Left renal cortex interstitium (tissue), 4 donors: ENCODE measurements at regions not wholly inside any gene's neighbourhood (a gene's known extent, or its start where the extent isn't known, plus 50 kb on each side); places are given as distances from the start of the nearest gene placed in this dataset.

Source experiments
- DNase-seq, 4 donors: peaks; one replicate each; pipeline ENCODE4 v3.0.0-alpha.2; 2013; ENCODE audit warnings: low read depth in 4 of 4, low spot score in 2 of 4, missing footprints in 1 of 4

DNA sequence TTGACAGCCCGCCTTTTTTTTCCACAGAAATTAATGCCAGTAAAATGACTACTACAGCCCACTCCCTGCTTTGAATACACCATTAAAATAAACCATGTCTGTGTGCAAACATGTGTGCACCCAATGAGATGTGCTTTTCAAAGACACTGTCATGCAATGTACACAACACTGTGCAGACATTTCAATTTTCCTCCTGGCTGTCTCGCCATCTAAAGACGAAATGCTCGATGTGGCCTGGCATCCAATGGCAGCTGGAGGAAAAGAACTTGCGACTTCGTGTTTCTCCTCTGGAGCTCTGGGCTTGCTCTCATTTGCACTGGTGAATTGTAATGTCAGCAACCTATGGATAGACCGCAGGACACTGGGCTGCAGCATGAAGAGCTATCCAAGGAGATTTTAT is 147.0 kb upstream of the NAV2 start:
- no peak for DNase-seq

DNA sequence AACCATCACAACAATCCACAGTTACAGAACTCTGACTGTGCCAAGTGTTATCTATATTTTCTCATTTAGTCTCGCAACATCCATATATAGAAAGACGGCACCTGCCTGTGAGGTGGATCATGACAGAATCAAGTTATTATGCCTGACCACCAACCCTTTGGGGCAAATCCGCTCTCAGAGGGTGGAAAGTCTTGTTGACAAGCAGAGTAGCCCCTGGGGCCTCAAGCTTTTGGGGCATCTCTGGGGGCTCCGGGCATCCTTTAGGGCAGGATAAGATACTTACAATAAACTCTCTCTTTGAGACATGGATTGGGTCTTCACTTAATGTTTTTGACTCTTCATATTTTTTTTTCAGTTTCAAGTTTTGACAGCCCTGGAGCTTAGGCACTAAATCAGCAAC is 150.5 kb upstream of the NAV2 start:
- DNase-seq = no peak

DNA sequence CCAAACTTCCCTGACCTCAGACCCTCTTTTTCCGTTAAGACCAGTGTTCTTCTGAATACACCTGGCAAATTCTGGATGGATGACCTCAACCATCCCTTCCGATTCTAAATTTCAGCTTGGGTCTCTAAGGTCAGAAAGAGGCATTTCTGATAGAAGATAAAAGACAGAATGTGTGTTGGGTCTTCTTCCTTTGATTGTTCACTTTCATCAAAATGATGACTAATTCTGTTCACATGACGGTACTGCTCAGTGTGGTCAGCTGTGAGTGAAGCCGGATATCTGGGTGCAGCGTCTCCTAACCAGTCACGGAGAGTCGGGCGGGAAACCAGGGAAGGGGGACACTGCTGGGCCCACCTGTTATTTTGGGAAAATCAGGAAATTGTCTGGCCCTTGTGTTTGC is 151.6 kb upstream of the NAV2 start:
- DNase-seq = no peak

DNA sequence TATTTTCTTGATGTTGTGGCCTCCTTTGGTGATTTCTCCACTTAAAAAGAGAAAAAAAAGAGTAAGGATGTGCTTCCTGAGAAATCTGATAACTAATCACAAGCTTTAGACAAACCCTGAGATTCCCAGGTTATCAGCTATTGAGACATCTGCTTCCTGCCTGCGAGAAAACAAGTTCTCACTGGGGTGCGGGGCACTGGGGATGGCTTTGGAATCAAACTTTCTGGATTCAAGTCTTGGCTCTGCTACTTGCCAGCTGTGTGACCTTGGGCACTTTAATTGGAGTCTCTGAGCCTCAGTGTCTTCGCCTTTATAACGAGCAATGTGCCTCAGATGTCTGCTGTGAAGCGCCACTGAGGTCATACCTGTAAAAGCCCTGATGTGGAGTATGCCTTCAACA is 152.5 kb upstream of the NAV2 start:
- no peak for DNase-seq

DNA sequence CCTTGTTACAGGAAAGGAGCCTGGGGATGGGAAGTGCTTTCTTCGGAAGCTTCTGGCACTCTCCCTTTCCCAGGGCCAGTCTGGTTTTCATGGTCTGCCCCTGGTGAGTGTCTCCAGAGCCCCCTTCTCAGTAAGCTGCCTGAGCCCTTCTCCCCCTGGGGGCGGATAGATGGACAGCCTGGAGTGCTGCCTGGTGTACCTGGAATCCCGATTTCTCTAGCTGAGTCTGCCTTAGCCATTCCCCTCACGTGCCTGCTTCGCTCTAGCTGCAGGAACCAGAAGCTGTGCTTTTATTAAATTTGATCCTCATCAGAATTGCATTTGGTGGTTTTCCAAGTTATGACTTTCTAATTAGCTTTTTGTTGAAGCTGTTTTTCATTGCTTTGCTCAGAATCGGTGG is 152.9 kb upstream of the NAV2 start:
- no peak for DNase-seq

DNA sequence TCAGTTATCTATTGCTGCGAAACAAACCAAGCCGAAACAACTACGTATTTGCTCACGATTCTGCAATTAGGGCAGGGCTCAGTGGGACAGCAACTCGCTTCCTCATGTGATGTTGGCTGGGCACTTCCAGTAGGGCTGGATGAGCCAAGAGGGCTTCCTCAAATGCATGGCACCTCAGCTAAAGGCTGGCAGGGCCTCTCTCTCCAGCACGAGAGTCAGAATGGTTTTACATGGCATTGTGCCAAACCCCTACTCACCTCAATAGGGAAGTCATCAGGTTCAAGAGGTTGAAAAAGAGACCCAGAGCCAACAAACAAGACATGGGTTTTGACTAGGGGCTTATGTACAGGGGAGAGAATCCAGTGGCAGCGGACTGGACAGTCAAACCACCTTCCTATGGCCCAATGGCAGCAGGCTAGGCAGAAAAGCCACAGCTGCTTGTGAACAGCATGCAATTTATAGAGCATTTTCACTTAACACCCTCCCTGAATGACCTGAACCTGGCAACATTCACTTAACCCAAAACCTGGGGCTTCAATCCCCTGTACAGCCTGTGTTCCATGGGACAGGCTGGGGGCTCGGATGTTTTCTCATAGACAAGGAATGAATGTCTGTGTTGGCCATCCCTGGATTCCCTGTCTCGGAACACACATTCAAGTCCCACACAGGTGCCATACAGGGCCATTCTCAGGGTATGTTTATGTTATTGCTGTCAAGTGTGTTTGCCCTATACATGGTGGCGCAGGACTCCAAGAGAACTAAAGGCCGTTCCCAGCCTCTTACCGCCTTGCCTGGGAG is 154.2 kb upstream of the NAV2 start:
- DNase-seq = no peak

DNA sequence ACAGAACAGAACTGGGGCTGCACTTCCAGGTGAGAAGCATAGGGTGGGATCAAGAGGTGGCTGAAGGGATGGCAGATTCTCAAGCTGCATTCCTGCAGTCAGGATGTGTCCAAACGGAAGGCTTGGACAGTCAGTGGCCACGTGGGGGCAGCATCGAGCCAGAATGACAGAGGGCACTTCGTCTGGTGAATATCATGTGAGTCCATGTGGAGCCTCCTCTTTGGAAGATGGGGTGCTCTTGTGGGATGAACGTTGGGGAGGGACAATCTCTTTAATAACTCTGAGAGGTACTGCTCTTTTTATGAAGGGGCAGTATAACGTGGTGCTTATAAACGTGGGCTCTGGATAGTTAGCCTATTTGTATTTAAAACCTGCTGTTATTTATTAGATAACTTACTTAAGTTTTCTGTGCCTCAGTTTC is 154.9 kb upstream of the NAV2 start:
- DNase-seq = peak in 1 of 4 donors; percentile 39

DNA sequence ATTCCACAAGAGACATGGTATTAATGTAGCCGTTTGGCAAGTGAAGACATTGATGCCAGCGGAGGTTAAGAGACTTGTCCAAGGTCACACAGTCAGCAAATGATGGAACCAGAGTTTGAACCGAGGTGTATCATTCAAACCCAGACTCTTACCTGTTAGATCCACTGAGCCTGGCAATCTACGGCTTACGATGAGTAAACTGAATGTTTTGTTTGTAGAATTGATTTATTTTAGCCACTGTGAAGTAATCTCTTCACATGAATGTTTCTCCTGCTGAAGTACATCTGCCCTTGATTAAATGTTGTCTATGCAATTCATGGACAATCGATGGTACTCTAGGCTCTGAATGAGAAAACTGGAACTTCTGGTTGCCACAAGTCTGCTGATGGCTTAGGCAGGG is 155.5 kb upstream of the NAV2 start:
- DNase-seq = no peak

DNA sequence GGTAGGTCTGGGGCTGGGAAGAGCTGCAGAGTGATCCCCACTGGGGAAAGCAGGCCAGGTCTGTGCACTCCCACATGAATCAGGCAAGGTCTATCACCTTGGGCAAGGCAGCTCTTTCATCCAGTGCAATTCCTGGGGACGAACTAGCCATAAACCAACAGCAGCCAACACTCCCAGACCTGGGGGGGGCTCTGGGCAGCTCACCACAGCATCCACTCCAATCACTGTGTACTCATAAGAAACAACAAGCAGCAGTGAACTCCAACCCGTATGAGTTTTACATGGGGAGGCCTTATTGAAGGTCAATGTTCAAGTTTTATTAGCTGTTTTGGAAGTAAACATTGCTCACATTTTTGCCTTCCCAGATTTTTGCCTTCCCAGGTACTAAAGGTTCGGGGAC is 157.4 kb upstream of the NAV2 start:
- DNase-seq = no peak

DNA sequence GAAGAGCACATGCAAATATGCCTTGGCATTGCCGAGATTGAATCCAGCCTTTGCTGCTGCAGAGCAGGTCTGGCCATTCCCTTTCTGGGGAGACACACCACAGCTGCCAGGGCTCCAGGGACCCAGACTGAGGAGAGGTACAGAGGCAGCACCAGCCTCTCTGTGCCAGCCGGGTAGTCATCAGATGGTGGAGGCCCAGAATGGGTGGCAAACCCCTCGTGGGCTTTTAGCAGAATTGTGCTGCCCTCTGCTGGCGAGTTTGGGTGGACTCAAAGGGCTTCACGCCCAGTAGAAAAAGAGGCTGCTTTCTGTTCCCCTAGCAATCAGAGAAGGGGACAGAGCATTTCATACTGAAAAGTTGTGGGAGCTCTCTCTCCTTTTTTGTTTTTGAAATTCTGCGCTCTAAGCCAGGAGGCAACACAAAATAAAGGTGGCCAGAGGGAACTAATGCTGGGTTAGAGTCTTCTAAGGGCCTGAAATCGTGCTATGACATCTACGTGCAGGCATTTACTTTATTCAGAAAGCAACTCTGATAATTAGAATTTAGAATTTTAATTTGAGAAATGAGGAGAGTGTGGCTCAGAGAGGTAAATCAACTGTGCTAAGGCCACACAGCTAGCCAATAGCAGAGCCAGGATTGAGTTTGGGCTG is 158.8 kb upstream of the NAV2 start:
- peak in 3 of 4 donors; percentile 48 to 70 (median 55) for DNase-seq

DNA sequence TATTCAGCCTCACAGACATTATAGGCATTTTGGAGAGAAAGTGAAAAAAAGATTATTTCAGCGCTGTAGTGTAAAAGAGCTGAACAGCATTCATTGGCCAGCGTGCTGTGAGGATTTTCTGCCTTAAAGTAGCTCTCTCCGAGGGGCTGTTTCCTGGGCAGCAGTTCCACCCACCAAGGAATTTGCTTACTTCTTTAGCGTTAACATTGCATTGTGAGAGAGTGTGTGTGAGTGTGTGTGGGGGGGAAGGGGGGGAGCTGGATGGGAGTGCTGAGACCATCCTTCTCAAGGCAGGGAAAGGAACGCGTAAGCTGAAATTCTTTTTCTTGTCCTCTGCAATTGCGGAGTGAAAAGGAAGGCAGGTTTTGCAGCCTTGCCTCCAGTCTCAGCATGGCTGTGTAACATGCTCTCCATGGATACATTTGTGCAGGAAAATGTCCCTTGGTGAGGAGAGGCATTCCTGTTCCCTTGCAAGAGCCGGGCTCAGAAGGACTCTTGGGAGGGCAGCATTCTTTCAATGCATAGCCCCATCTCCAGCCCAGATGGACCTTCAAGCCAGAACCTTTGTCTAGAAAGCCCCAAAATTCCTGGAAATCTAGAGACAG is 159.9 kb upstream of the NAV2 start:
- no peak for DNase-seq

DNA sequence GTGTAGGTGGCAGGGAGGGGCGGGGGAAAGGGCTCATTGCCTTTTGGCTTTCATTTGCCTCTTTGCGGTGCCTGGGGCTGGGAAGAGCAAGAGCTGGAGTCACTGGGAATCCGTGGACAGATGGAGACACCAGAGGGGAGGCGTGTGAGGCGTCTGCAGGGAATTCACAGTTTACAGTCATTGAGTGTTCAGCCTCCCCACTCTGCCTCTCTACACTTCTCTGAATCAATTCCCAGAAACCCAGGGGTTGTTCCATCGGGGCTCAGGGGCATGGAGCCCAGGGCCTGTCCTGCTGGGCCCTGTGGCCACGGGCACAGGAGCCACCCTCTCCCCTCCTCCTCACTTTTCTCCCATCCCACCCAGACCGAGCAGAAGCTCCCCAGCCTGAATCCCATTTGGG is 160.5 kb upstream of the NAV2 start:
- no peak for DNase-seq

DNA sequence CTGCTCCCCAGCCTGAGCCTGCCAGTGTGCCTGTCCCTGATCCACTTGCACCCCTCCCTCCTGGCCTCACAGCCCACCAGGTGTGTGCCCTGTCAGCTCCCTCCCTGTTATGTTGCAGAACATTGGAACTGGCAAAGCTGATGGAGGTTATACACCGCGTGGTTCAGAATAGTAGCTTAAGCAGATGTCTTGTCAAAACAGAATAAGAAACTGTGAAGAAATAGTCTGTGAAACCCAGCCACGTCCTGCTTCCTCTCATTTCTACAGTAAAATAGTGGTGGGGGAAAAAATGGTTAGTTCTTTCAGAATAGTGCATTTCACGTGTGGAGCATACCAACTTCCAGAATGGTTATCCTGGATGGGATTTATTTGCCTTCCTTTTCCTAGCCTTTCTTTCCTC is 161.2 kb upstream of the NAV2 start:
- DNase-seq = no peak

DNA sequence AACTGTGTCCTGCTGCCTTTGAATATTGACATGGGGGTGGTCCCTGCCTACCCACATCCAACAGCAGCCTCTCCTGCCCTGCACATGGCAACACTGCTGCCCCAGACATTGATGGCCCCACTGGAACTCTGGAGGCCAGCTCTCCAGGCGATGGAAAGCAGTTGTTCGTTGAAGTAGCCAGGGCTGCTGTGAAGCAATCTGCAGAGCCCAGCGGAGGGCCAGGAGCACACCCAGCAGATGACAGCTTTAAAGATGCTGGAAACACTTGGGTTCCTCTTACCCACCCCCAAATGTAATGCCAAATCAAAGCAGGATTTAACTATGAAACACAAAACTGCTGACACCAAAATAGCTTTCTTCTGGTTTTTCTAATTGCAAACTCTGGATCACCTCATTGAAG is 165.6 kb upstream of the NAV2 start:
- no peak for DNase-seq

DNA sequence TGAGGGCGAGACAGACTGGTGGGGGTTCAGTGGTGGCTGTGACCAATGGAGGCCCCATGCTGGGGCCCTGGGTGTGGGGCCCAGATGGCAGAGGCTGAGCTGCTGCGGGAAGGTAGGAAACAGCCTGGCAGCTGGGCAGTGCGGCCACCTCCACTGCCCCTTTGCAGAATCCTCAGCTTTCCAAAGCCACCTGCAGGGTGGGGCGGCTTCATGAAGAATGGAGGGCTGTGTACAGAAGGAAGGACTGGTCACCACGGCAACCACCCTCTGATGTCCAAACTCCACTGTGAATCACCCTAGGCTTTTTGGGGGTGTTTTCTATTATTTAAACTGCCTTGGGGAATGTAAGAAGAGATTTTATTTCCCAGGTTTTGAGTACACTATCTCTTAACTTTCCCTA is 166.3 kb upstream of the NAV2 start:
- DNase-seq = no peak

DNA sequence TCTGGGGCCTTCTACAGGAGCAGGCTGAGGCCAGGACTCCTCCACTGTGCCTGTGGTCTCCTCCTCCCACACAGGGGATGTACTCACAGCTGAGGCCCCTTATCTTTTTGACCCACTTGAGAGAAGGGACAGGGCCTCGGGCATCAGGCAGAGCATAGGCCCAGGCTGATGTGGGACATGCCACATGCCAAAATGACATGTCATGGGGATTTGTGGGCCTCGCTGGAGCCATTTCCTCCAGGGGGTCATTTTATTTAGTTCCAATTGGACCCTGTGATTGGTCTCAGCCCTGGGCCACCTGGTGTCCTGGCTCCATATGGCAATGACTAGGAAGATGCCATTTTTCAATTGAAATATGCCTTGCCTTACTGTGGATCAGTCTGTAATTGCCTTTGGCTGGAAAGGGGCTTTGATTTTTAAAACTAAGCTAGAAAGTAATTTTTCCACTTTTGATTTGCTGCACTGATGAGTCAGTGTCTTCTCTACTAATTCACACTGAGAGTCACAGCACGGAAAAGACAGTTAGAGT is 171.1 kb upstream of the NAV2 start:
- DNase-seq = no peak

DNA sequence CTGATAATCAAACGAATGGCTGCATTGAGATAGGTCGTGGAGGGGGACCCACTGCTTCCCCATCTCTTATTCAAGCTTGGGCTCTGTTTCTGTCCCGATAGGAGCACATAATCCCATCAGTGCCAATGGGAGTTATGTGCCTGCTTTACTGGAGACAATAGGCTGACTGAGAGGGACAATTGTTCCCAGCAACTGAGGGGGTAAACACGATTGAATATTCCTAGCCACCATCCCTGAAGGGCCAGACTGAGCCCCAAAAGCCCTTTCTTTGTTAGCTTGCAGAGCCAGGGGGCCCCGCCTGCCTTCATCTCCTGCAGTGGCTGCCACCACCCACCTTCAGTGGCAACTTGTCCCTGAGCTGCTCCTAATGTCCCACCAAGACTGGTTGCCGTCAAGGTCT is 172.8 kb upstream of the NAV2 start:
- no peak for DNase-seq

DNA sequence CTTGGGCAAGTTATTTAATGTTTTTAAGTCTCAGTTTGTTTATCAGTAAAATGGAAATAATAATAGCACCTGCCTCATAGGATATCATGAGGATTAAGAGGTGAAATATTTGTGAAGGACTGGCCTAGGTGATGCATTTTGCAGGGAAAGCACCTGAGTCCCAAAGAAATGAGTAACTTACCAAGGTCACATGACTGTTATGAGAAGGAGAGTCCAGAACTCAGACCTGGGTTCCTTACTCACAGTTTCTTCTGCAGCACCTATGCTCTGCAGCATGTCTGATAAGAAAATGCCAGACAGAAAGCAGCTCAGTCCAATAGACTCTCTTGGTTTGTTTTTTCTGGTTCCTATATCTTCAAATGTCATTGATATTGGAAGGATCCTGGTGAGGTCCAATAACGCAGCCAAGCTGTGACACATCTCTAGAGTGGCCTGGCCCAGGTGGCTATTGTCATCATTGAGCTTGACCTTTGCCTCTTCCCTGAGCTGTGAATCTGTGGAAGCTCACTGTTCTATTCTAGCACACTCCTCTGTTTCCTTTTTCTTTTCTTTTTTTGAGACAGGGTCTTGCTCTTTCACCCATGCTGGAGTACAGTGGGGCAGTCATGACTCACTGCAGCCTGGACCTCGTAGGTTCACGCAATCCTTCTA is 174.7 kb upstream of the NAV2 start:
- DNase-seq = no peak

DNA sequence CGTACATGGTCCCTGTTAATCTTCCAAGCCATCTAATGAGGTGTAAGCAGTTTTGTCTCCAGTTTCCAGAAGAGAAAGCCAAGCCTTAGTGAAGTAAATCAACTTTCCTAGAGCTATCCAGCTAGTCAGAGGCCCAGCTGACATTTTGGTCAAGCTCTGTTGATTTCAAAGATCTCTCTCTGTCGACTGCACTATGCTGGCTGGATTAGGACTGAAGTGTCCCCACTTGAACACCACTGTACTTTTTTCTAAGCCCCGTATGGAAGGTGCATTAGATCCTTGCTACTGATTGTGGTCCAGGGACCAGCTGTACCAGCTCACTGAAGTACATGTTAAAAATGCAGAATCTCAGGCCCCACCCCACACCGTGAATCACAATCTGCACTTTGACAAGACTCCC is 176.5 kb upstream of the NAV2 start:
- DNase-seq = no peak

DNA sequence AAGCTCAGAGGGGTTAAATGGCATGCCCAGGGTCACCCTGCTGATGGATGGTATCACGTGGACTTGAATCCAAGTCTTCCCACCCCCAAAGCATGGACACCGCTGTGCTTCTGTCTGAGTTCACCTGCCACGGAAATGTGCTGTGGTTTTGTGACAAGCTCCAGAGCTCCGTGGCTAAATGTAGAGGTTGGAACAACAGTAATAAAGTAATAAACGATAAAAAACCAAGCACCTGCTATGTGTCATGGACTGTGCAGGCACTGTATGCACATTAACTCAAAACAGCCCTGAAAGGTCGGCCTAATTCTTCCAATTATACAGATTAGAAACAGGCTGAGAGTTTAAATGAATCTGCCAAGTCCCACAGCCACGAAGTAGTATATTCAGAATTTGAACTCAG is 182.1 kb upstream of the NAV2 start:
- no peak for DNase-seq

DNA sequence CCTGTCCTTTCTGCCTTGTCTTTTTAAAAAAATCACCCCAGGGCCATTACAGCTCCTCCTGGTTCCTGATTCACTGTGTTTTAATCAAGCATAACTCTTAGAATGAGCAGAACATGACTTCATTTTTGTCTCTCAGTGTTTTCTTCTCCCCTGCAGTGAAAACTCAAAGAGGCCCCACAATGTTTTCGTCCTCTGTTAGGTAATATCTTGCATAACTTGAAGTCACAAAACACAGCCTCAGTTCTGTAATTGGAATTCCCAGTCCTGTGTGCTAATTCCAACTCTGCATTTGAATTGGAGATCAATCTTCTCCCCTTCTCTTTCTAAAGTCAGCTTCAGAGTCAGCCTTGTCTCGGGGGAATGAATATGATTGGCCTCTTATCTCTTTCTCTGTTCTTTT is 186.5 kb upstream of the NAV2 start:
- DNase-seq = no peak
